NOMO-1 (cell line): ENCODE measurements at regions not wholly inside any gene's neighbourhood (a gene's known extent, or its start where the extent isn't known, plus 50 kb on each side); places are given as distances from the start of the nearest gene placed in this dataset.

ENCODE experiments used
- DNase-seq, 2 experiments: peaks; one replicate each; lab custom pipeline; 2025; ENCODE audit not compliant: unreplicated experiment in 2 of 2; lab: John Stamatoyannopoulos, UW

GRCh38 chr5:85813146-85813545 is 804.6 kb upstream of the COX7C start:
- DNase-seq = no peak

- DNase-seq = no peak
Observed at GRCh38 chr5:85814596-85814995, 803.1 kb upstream of the COX7C start.

DNA sequence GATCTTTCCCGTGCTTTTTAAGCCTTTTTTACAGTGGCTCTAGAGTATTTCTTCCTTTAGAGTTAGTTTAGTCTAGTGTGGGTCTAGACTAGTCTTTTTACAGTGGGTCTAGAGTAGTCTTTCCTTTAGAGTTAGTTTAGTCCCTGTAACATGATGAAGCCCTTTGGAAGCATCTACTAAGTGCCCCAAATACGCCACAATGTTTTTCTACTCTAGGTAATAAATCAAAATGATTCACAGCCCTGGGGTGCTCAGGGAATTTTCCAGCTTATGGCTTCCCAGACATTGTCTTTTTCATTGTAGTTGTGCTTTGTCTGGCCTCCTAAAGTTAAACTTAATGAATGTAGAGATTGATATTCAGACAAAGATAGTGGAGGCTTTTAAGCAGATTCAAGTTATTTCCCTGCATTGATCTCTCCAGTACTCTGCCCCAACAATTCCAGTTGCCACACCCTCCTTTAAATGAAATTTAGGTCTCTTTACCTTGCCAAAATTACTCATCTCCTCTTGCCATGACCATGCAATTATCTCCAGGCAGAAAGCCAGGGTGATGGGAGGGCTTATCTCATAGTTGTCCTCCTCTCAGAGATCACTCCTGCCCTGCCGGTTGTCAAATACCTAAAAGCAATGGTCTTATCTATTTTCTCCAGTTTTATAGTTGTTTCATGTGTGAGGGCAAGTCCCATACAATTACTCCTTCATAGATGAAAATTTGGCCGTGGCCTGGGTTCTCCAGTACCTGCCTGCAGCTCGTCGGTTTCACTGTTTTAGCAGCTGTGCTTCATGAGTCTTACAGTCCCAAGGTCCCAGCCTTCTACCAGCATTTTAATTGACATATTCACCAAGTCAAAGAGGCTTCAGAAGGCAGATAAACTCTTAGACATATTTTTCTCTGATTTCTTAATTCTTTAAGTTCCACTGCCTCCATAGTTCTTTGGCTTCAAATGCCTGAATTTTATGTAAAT is 794.0 kb upstream of the COX7C start:
- no peak for DNase-seq

DNA sequence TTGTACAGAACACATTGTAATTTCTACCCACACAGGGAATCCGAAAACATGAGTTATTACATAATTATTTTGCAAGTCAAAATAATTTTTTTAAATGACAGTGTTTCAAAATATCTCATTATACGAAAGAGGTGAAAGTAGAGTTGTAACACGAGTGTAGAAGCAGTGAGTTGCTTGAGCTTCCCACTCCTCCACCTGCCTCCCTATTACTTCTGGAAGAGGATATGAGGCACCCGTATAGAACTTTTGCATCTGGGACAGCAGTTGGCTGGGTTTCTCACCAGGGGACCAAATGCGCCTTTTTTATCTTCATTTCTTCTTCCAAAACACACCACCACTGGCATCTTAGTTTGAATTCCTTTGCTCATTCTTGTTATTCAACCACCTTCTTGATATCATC is 779.0 kb upstream of the COX7C start:
- no peak for DNase-seq

DNA sequence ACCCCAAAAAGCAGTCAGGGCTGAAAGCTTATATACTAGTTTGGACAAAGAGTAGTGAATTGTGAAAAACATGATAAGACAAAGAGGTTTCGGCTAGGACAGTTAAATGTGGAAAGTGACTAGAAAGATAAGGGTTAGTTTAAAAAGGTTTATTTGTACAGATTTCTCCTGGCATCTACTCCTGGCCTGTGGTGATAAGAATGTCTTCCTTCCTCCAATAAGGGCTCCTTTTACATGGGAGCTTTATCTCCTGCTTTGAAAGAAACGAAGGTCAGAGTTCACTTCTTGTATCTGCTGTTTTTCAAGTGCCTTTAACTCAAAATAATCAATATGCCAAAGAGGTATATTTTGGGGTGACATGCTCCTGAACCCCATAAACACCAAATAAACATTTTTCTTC is 776.1 kb upstream of the COX7C start:
- no peak for DNase-seq

DNA sequence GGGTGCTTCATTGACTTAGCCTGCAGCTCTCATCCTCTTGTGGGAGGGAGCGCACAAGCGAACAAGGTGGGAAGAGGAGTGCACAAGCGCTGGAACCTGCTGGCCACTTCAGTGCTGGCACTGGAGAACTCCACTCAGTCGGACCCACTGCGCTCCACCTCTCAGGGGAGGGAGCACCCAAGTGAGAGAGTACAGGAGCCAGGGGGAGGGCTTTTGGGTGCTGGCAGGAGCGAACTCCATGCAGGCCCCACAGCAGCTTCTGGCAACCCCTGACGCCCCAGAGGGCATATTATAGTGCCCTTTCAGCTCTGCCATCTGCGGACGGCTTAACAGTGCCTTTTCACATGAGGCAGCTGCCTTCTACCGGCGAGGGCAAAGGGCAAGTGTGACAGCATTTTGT is 774.2 kb upstream of the COX7C start:
- no peak for DNase-seq

- DNase-seq = no peak
Observed at GRCh38 chr5:85849411-85849810, 768.3 kb upstream of the COX7C start.

DNA sequence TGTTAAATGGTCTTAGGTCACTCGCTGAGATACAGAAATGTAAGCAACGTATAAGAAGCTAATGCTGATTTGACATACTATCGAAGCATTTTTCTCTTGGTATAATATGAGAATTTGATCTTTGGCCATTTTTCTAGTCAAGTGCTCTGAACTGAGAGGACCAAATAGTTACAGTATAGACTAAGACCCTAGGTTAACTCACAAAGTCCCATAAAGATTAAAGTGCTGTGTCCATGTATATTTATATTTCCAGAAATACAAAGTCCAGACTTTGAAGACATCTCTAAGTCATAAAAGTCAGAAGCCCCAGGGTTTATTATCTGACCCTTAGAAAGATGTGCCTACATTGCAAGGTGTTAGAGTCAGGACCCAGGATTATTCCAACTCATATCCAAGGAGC is 752.4 kb upstream of the COX7C start:
- no peak for DNase-seq

GRCh38 chr5:85868070-85868469 is 749.7 kb upstream of the COX7C start:
- no peak for DNase-seq

DNA sequence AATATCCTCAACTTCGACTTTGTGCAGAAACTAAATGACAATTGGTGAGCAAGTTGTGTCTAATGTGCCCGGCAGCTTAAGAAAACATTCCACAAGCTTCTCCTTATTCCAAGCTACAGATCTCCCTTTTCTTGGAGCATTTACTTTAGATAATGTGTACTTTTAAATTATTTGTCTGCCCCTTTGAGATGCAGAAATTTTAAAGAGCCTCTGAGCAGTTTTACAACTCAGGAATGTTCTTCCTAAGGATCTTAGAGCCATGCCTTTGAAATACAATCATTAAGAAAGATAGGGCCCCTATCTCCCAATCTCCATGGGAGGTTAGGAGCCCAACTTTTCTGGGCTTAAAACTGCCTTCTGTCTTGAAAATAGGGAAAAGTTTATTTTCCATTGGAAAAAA is 723.7 kb upstream of the COX7C start:
- no peak for DNase-seq

DNA sequence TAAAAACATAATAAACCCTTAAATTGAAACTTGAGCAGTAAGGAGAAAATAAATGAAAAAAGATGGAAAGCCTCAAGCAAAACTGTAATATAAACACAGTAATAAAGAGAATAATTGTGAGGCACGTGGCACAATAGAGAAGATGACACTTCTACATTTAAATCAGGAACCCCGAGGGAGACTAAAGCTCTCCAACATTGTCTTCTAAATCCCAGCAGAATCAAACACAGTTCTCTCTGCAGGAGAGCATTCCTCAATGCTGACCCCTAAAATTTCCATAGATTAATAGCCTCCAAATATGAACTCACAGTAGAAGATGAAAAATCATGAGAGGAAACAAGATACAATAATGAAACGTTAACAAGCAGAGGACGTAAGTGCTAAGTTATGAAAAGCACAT is 721.2 kb upstream of the COX7C start:
- no peak for DNase-seq

- no peak for DNase-seq
Observed at GRCh38 chr5:85906460-85906859, 711.3 kb upstream of the COX7C start.

DNA sequence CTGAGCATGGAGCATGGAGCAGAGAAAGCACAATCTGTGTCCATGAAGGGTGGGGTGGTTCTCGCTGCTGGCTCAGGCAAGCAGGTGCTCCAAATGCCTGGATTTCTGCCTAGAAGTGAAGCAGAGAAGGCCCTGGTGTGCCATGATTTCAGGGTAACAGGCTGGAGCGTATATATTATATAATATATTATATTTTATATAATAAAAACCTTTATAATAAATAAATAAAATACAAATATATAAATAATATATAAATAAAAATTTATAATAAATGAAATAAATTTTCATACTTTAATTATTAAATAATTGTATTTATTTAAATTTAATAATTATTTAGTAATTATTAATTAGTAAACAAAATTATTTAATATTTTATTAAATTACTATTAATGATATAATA is 707.4 kb upstream of the COX7C start:
- no peak for DNase-seq

GRCh38 chr5:85920984-85921383 is 696.8 kb upstream of the COX7C start:
- DNase-seq = no peak

DNA sequence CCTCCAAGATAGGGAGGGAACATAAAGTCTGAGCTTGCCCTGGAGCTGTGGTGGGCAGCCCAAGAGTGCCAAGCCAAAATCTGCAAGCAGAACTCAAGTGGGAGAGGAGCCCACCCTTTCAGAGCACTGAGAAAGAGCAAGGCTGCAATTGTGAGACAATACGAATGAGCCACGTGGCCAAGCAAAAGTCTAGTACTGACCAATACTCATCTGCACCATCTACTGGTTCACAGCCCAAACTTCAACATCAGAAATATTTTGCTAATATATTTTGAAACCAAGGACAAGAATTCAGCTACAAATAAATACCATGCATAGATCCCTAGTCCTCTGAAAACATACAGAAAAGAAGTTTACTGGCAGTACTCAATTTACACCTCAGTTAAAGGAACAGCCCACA is 696.2 kb upstream of the COX7C start:
- DNase-seq = no peak

GRCh38 chr5:85927632-85928031 is 690.1 kb upstream of the COX7C start:
- DNase-seq = no peak

DNA sequence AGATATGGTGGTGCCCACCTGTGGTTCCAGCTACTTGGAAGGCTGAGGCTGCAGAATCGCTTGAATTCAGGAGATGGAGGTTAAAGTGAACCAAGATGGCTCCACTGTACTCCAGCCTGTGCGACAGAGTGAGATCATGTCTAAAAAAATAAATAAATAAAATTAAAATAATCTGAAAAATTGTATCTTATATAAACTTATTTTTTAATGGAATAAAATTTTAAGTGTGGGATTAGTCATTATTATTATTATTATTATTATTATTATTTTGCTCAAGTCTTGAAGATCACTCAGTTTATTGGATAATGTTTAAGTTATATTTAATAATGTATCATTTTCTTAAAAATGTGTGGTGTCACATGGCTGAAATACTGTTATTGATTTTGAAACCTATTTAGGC is 688.0 kb upstream of the COX7C start:
- no peak for DNase-seq

- DNase-seq = no peak
Observed at GRCh38 chr5:85931220-85931619, 686.5 kb upstream of the COX7C start.

DNA sequence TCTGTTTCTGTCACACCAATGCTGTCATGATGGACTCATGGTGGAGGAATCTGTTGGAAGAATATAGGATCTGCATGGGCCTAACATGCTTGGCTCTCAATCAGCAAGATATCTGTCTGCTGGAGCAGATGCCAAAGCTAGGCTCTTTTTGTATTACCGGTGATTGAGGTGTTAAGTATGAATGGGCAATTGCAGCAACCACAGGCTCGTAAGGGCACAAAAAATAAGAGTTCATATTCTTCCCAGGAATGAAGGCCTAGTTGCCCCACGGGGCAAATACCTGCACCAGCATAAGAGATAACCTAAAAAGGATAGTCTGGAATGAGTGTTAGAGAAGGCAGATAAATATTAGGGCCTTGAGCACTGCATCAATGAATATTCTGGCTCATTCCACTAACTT is 679.5 kb upstream of the COX7C start:
- no peak for DNase-seq

GRCh38 chr5:85951707-85952210 is 666.0 kb upstream of the COX7C start:
- no peak for DNase-seq

- no peak for DNase-seq
Observed at GRCh38 chr5:85952680-85953079, 665.1 kb upstream of the COX7C start.

DNA sequence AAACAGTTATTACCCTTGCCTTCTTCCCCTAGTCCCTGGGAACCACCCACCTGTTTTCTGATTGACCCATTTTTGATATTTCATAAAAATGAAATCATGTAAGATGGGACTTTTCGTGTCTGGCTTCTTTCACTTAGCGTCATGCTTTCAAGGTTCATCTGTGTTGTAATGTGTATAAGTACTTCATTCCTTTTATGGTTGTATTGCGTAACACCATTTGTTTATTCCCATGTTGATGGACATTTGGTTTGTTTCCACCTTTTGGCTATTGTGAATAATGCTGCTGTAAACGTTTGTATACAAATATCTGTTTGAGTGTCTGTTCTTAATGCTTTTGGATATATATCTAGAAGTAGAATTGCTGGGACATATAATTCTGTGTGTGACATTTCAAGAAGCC is 650.1 kb upstream of the COX7C start:
- DNase-seq = no peak

DNA sequence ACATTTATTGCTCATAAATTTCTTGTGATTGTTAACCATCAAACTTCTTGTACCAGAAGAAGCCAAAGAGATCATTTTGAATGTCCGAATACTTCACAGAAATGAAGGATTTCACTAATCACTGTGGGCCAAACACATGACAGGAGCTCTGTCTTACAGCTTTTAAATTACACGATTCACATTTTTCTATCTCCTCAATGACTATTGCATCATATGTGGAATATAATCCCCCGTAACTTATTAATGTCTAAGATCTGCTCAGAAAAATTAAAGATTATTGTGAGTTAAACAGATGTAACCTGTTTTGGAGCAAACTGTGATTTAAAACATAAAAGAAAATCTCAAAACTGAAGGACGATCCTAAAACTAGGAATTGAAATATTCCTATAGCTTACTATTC is 645.2 kb upstream of the COX7C start:
- DNase-seq = no peak
